Tibial nerve (tissue), 3 donors: ENCODE measurements at regions not wholly inside any gene's neighbourhood (a gene's known extent, or its start where the extent isn't known, plus 50 kb on each side); places are given as distances from the start of the nearest gene placed in this dataset.

Experiments
- POLR2A ChIP-seq, 2 donors: fragments of 450-650 bp; IDR thresholded peaks; one replicate each; pipeline ENCODE4 v1.6.1; 2017; ENCODE audit warnings: antibody characterized with exemption in 2 of 2, mild to moderate bottlenecking in 2 of 2, moderate library complexity in 2 of 2
- TF ChIP-seq, protein P1 (sequence below), 5 experiments: fragments of 200-600 bp in 3 of 5; fragments of 450-650 bp in 2 of 5; sonication (generic) in 3 of 5; IDR thresholded peaks; one replicate each; pipeline ENCODE4 v1.5.1; 2016 to 2019; ENCODE audit warnings: antibody characterized with exemption in 5 of 5, mild to moderate bottlenecking in 3 of 5, moderate library complexity in 2 of 5

- TF ChIP-seq POLR2A (IDR thresholded peaks at IDR 0.05) = no peak
- TF ChIP-seq, protein P1, sequence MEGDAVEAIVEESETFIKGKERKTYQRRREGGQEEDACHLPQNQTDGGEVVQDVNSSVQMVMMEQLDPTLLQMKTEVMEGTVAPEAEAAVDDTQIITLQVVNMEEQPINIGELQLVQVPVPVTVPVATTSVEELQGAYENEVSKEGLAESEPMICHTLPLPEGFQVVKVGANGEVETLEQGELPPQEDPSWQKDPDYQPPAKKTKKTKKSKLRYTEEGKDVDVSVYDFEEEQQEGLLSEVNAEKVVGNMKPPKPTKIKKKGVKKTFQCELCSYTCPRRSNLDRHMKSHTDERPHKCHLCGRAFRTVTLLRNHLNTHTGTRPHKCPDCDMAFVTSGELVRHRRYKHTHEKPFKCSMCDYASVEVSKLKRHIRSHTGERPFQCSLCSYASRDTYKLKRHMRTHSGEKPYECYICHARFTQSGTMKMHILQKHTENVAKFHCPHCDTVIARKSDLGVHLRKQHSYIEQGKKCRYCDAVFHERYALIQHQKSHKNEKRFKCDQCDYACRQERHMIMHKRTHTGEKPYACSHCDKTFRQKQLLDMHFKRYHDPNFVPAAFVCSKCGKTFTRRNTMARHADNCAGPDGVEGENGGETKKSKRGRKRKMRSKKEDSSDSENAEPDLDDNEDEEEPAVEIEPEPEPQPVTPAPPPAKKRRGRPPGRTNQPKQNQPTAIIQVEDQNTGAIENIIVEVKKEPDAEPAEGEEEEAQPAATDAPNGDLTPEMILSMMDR (IDR thresholded peaks at IDR 0.05) = no peak
These were observed 108.4 kb upstream of the MGAT5 start for GRCh38 chr2:134145519-134145918.
